ENCODE measurements at regions not wholly inside any gene's neighbourhood (a gene's known extent, or its start where the extent isn't known, plus 50 kb on each side); places are given as distances from the start of the nearest gene placed in this dataset.

- Histone ChIP-seq H2AFZ (ENCODE audit: low read length) (no peak overlapping the region), H3K36me3 (ENCODE audit: control insufficient read depth in 2 of 4, insufficient read depth in 4 of 4, low read length in 3 of 4) (no peaks in the 10 kb centered on the region), H2AK5ac (ENCODE audit: low read depth, low read length) (no peak overlapping the region), H2BK12ac (ENCODE audit: low read depth, low read length) (no peak overlapping the region), H3K23me2 (ENCODE audit: low read depth, low read length) (no peaks in the 10 kb centered on the region), H3K14ac (ENCODE audit: insufficient read length) (no peak overlapping the region), H3K79me1 (ENCODE audit: low read depth, low read length) (no peaks in the 10 kb centered on the region), H2BK5ac (ENCODE audit: low read depth, low read length) (no peak overlapping the region), H4K20me1 (replicated peaks in 1 of 2; ENCODE audit: control insufficient read depth in 1 of 2, insufficient read depth in 2 of 2, low read length in 2 of 2) (no peaks in the 10 kb centered on the region), H4K8ac (ENCODE audit: extremely low read depth, insufficient read depth, low read length) (no peak overlapping the region), H3K27me3 (replicated peaks in 1 of 4; ENCODE audit: control insufficient read depth in 3 of 4, extremely low read depth in 1 of 4, insufficient read depth in 3 of 4, low read length in 3 of 4) (no peaks in the 10 kb centered on the region), H2BK120ac (replicated peaks; ENCODE audit: low read depth, low read length) (no peak overlapping the region), H3K4ac (replicated peaks; ENCODE audit: insufficient read length, low read depth, low read length) (no peak overlapping the region), H3K23ac (ENCODE audit: insufficient read length) (no peak overlapping the region), H2BK20ac (ENCODE audit: low read length) (no peak overlapping the region), H3K56ac (replicated peaks; ENCODE audit: insufficient read length, low read depth, low read length) (no peak overlapping the region), H4K5ac (ENCODE audit: insufficient read length, low read depth, low read length) (no peak overlapping the region), H3K79me2 (ENCODE audit: control insufficient read depth in 1 of 2, insufficient read depth in 2 of 2, low read length in 2 of 2) (no peaks in the 10 kb centered on the region), H3K4me3 (ENCODE audit: extremely low read depth in 1 of 4, insufficient read depth in 2 of 4, low read depth in 3 of 4, low read length in 4 of 4) (no peak overlapping the region), H3K4me1 (replicated peaks in 1 of 4; ENCODE audit: control insufficient read depth in 3 of 4, insufficient read depth in 4 of 4, low read length in 3 of 4) (peaks cover 0 to 3% (median 0%) of the 10 kb centered on the region in 4 experiments; a peak in 1 of 7 replicates), H3K27ac (ENCODE audit: low read depth, low read length) (no peak overlapping the region), H2BK15ac (ENCODE audit: low read length) (no peak overlapping the region), H3K9me3 (ENCODE audit: insufficient read depth in 2 of 2, low read depth in 1 of 2, low read length in 1 of 2) (peaks cover 0 to 7% of the 10 kb centered on the region in 2 experiments; a peak in 1 of 4 replicates), H3K4me2 (ENCODE audit: insufficient read depth in 1 of 2, low read depth in 2 of 2, low read length in 2 of 2) (no peak overlapping the region), H3K18ac (ENCODE audit: extremely low read depth, low read length) (no peak overlapping the region), H3K9ac (replicated peaks in 1 of 4; ENCODE audit: extremely low read depth in 1 of 4, low read depth in 3 of 4, low read length in 3 of 4) (no peak overlapping the region), H4K91ac (replicated peaks; ENCODE audit: insufficient read length, low read length) (no peak overlapping the region)
- POLR2A ChIA-PET (ENCODE audit: partially characterized antibody): no interaction called here
- no peak for DNase-seq (ENCODE audit: low read depth in 1 of 2, low spot score in 2 of 2)
- CTCF ChIA-PET (ENCODE audit: partially characterized antibody): no interaction called here
- no peak for FAIRE-seq
- 100% methylated on average over 1 of the region's 1 CpG; no CpG with 5 or more reads in 1 of the 2 experiments for WGBS, 2 experiments (ENCODE audit: extremely low coverage in 1 of 2, insufficient coverage in 1 of 2, insufficient read length in 1 of 2, insufficient replicate concordance in 2 of 2, low coverage in 1 of 2, low lambda C conversion rate in 2 of 2, missing lambda C conversion rate in 1 of 2)
- TF ChIP-seq TAF7 (optimal IDR thresholded peaks at IDR 0.05; ENCODE audit: borderline replicate concordance, low read depth, low read length) (no peak), RAD21 (IDR thresholded peaks at IDR 0.05 in 1 of 2, conservative IDR thresholded peaks at IDR 0.05 in 1 of 2; ENCODE audit: low read depth in 2 of 2, low read length in 2 of 2) (no peak)
Measured at GRCh38 chr10:111885046-111885445, 298.5 kb downstream of the GPAM start.

Data from H1 (cell line).